PC-3 (cell line): ENCODE measurements at regions not wholly inside any gene's neighbourhood (a gene's known extent, or its start where the extent isn't known, plus 50 kb on each side); places are given as distances from the start of the nearest gene placed in this dataset.

ENCODE experiments used
- CTCF ChIP-seq: fragments of 300-600 bp; sonication (generic); conservative IDR thresholded peaks from 2 replicates; pipeline ENCODE4 v1.5.1; 2017; ENCODE audit warnings: antibody characterized with exemption, low read depth, mild to moderate bottlenecking, low read length
- EZH2 ChIP-seq: fragments of 300-600 bp; sonication (generic); IDR thresholded peaks from one replicate; pipeline ENCODE4 v1.6.1; 2017; ENCODE audit warnings: antibody characterized with exemption, mild to moderate bottlenecking, low read length; ENCODE audit not compliant: unreplicated experiment
- EZH2phosphoT487 ChIP-seq: fragments of 300-600 bp; sonication (generic); IDR thresholded peaks from 2 replicates; pipeline ENCODE4 v1.6.1; 2018; ENCODE audit warnings: mild to moderate bottlenecking, antibody characterized with exemption, low read length, borderline replicate concordance

- no peak for TF ChIP-seq CTCF
- TF ChIP-seq EZH2, result no peak
- no peak for TF ChIP-seq EZH2phosphoT487
Measured at GRCh38 chr16:51407921-51408320, 256.9 kb upstream of the SALL1 start.
